Lower leg skin (tissue), 3 donors: ENCODE measurements at regions not wholly inside any gene's neighbourhood (a gene's known extent, or its start where the extent isn't known, plus 50 kb on each side); places are given as distances from the start of the nearest gene placed in this dataset.

Experiments
- POLR2A ChIP-seq, 2 donors: fragments of 450-650 bp; IDR thresholded peaks; one replicate each; pipeline ENCODE4 v1.6.1; 2016 to 2017; ENCODE audit warnings: antibody characterized with exemption in 2 of 2, mild to moderate bottlenecking in 1 of 2, moderate library complexity in 1 of 2
- TF ChIP-seq, protein P1 (sequence below), 3 donors: fragments of 450-650 bp; IDR thresholded peaks; one replicate each; pipeline ENCODE4 v1.5.1; 2016; ENCODE audit warnings: antibody characterized with exemption in 3 of 3, mild to moderate bottlenecking in 3 of 3, moderate library complexity in 2 of 3

DNA sequence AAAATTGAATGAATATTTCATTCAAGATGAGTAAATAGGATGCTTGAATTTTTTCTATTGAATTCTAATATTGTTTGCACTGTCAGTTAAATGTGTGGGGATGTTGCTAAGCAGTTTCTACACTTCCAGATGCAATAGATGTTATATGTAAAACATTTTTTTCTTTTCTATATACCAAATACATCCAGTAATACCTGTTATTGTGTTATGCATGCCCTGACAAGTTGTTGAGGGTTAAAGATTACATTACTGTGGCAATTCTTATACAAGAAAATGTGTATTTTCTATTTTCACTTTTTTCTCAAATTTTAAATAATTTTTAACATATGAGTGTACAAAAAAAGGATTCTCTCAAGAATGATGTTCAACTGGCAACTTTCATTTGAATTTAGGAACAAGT lies 713.9 kb downstream of the GATA3 start:
- TF ChIP-seq, protein P1, sequence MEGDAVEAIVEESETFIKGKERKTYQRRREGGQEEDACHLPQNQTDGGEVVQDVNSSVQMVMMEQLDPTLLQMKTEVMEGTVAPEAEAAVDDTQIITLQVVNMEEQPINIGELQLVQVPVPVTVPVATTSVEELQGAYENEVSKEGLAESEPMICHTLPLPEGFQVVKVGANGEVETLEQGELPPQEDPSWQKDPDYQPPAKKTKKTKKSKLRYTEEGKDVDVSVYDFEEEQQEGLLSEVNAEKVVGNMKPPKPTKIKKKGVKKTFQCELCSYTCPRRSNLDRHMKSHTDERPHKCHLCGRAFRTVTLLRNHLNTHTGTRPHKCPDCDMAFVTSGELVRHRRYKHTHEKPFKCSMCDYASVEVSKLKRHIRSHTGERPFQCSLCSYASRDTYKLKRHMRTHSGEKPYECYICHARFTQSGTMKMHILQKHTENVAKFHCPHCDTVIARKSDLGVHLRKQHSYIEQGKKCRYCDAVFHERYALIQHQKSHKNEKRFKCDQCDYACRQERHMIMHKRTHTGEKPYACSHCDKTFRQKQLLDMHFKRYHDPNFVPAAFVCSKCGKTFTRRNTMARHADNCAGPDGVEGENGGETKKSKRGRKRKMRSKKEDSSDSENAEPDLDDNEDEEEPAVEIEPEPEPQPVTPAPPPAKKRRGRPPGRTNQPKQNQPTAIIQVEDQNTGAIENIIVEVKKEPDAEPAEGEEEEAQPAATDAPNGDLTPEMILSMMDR (IDR thresholded peaks at IDR 0.05) = no peak
- no peak for TF ChIP-seq POLR2A (IDR thresholded peaks at IDR 0.05)
